H9 (cell line): ENCODE measurements at regions not wholly inside any gene's neighbourhood (a gene's known extent, or its start where the extent isn't known, plus 50 kb on each side); places are given as distances from the start of the nearest gene placed in this dataset.

Source experiments
- DNase-seq: peaks from one replicate; pipeline ENCODE4 v3.0.0-alpha.2; 2017
- H2AFZ ChIP-seq: one replicate; pipeline ENCODE4 v1.6.1; 2013; ENCODE audit warnings: mild to moderate bottlenecking, low read length, control low read depth, moderate library complexity
- H2AK5ac ChIP-seq: 2 replicates; pipeline ENCODE4 v1.6.1; 2013; ENCODE audit warnings: low read length, control low read depth, mixed read lengths; ENCODE audit not compliant: insufficient read length
- H2BK120ac ChIP-seq: one replicate; pipeline ENCODE4 v1.6.1; 2013; ENCODE audit warnings: low read depth, mild to moderate bottlenecking, low read length, control low read depth, inconsistent platforms; ENCODE audit not compliant: poor library complexity, severe bottlenecking
- H2BK12ac ChIP-seq: 2 replicates; pipeline ENCODE4 v1.6.1; 2013; ENCODE audit warnings: low read length, control low read depth, mixed read lengths, low read depth; ENCODE audit not compliant: insufficient read length
- H2BK15ac ChIP-seq: 2 replicates; pipeline ENCODE4 v1.6.1; 2013; ENCODE audit warnings: low read depth, low read length, control low read depth
- H2BK20ac ChIP-seq: one replicate; pipeline ENCODE4 v1.6.1; 2013; ENCODE audit warnings: low read depth, mild to moderate bottlenecking, low read length, control low read depth, inconsistent platforms; ENCODE audit not compliant: poor library complexity, severe bottlenecking
- H2BK5ac ChIP-seq: 2 replicates; pipeline ENCODE4 v1.6.1; 2013; ENCODE audit warnings: low read length, control low read depth, mixed read lengths; ENCODE audit not compliant: insufficient read length
- H3K14ac ChIP-seq: 2 replicates; pipeline ENCODE4 v1.6.1; 2013; ENCODE audit warnings: low read length, control low read depth; ENCODE audit not compliant: insufficient read depth
- H3K18ac ChIP-seq: 2 replicates; pipeline ENCODE4 v1.6.1; 2013; ENCODE audit warnings: low read depth, mild to moderate bottlenecking, mixed read lengths, low read length, control low read depth; ENCODE audit not compliant: insufficient read length
- H3K23ac ChIP-seq: 2 replicates; pipeline ENCODE4 v1.6.1; 2013; ENCODE audit warnings: low read length, control low read depth, mixed read lengths, low read depth; ENCODE audit not compliant: insufficient read length
- H3K23me2 ChIP-seq: 2 replicates; pipeline ENCODE4 v1.6.1; 2013; ENCODE audit warnings: low read depth, mild to moderate bottlenecking, mixed read lengths, low read length, control low read depth; ENCODE audit not compliant: insufficient read length, poor library complexity, severe bottlenecking
- H3K27ac ChIP-seq: 2 replicates; pipeline ENCODE4 v1.5.1; 2013; ENCODE audit warnings: low read length, control low read depth, mixed read lengths, low read depth; ENCODE audit not compliant: insufficient read length
- H3K27me3 ChIP-seq: 2 replicates; pipeline ENCODE4 v1.6.1; 2013; ENCODE audit warnings: low read length, control low read depth, inconsistent platforms; ENCODE audit not compliant: insufficient read depth
- H3K4ac ChIP-seq: 2 replicates; pipeline ENCODE4 v1.6.1; 2013; ENCODE audit warnings: low read depth, mild to moderate bottlenecking, control low read depth, inconsistent platforms, low read length, moderate library complexity
- H3K4me1 ChIP-seq: 2 replicates; pipeline ENCODE4 v1.6.1; 2013; ENCODE audit warnings: low read length, control low read depth, inconsistent platforms; ENCODE audit not compliant: insufficient read depth
- H3K4me2 ChIP-seq: 2 replicates; pipeline ENCODE4 v1.6.1; 2013; ENCODE audit warnings: low read length, control low read depth, mixed read lengths; ENCODE audit not compliant: insufficient read length, insufficient read depth
- H3K56ac ChIP-seq: 2 replicates; pipeline ENCODE4 v1.6.1; 2013; ENCODE audit warnings: low read depth, mild to moderate bottlenecking, mixed read lengths, low read length, control low read depth; ENCODE audit not compliant: insufficient read length
- H3K79me1 ChIP-seq: 2 replicates; pipeline ENCODE4 v1.6.1; 2013; ENCODE audit warnings: low read depth, mild to moderate bottlenecking, moderate library complexity, low read length, control low read depth, inconsistent platforms; ENCODE audit not compliant: insufficient read depth, poor library complexity, severe bottlenecking
- H3K79me2 ChIP-seq: 2 replicates; pipeline ENCODE4 v1.6.1; 2013; ENCODE audit warnings: low read length, control low read depth, inconsistent platforms; ENCODE audit not compliant: insufficient read depth
- H3K9ac ChIP-seq: 2 replicates; pipeline ENCODE4 v1.6.1; 2013; ENCODE audit warnings: low read length, control low read depth, mixed read lengths; ENCODE audit not compliant: insufficient read length; ENCODE audit errors: extremely low read depth
- H3K9me3 ChIP-seq: one replicate; pipeline ENCODE4 v1.6.1; 2013; ENCODE audit warnings: low read depth, low read length, inconsistent platforms; ENCODE audit not compliant: control insufficient read depth
- H3T11ph ChIP-seq: one replicate; pipeline ENCODE4 v1.6.1; 2013; ENCODE audit warnings: mild to moderate bottlenecking, low read length, control low read depth, inconsistent platforms
- H4K20me1 ChIP-seq: one replicate; pipeline ENCODE4 v1.6.1; 2013; ENCODE audit not compliant: control insufficient read depth, insufficient read length, insufficient read depth
- H4K5ac ChIP-seq: 2 replicates; pipeline ENCODE4 v1.6.1; 2013; ENCODE audit warnings: low read depth, mild to moderate bottlenecking, mixed read lengths, low read length, control low read depth; ENCODE audit not compliant: insufficient read length
- H4K8ac ChIP-seq: replicated peaks from 2 replicates; pipeline ENCODE4 v1.6.1; 2013; ENCODE audit warnings: low read length, control low read depth, mixed read lengths, low read depth; ENCODE audit not compliant: insufficient read length
- H4K91ac ChIP-seq: 2 replicates; pipeline ENCODE4 v1.6.1; 2013; ENCODE audit warnings: low read depth, mild to moderate bottlenecking, moderate library complexity, mixed read lengths, low read length, control low read depth; ENCODE audit not compliant: insufficient read length
- H3K27ac Mint-ChIP-seq, 3 experiments: 2 replicates in 2 of 3; 3 replicates in 1 of 3; pipeline ENCODE4 v1.8.0; 2020 to 2021; ENCODE audit warnings: mixed read lengths in 3 of 3, mild to moderate bottlenecking in 1 of 3, moderate library complexity in 1 of 3
- H3K27me3 Mint-ChIP-seq: 2 replicates; pipeline ENCODE4 v1.8.0; 2021; ENCODE audit warnings: low read depth, mild to moderate bottlenecking, moderate library complexity, mixed read lengths
- H3K36me3 Mint-ChIP-seq, 3 experiments: 2 replicates in 2 of 3; 3 replicates in 1 of 3; pipeline ENCODE4 v1.8.0; 2020 to 2021; ENCODE audit warnings: low read depth in 3 of 3, mixed read lengths in 3 of 3; ENCODE audit not compliant: insufficient read depth in 1 of 3
- H3K4me1 Mint-ChIP-seq, 2 experiments: 2 replicates each; pipeline ENCODE4 v1.8.0; 2020; ENCODE audit warnings: mixed read lengths in 2 of 2
- H3K4me3 Mint-ChIP-seq, 2 experiments: 2 replicates in 1 of 2; 3 replicates in 1 of 2; pipeline ENCODE4 v1.8.0; 2020 to 2021; ENCODE audit warnings: mild to moderate bottlenecking in 2 of 2, mixed read lengths in 2 of 2, moderate library complexity in 1 of 2
- H3K9me3 Mint-ChIP-seq, 2 experiments: 2 replicates in 1 of 2; 3 replicates in 1 of 2; pipeline ENCODE4 v1.8.0; 2020; ENCODE audit warnings: mild to moderate bottlenecking in 2 of 2, mixed read lengths in 2 of 2, moderate library complexity in 1 of 2
- WGBS: extraction: QIAGEN DNeasy Blood & Tissue Kit; methylation state at CpG from one replicate; pipeline ENCODE4 v1.1.7; 2013; ENCODE audit warnings: missing lambda C conversion rate, low lambda C conversion rate, mixed read lengths; ENCODE audit not compliant: insufficient read length; ENCODE audit errors: extremely low coverage; 5-methylcytosine and 5-hydroxymethylcytosine counted together
- TF ChIP-seq, protein P1 (sequence below): fragments of 200-600 bp; sonication (generic); conservative IDR thresholded peaks from 3 replicates; pipeline ENCODE4 v1.8.0; 2021; ENCODE audit warnings: antibody characterized with exemption, mild to moderate bottlenecking

DNA sequence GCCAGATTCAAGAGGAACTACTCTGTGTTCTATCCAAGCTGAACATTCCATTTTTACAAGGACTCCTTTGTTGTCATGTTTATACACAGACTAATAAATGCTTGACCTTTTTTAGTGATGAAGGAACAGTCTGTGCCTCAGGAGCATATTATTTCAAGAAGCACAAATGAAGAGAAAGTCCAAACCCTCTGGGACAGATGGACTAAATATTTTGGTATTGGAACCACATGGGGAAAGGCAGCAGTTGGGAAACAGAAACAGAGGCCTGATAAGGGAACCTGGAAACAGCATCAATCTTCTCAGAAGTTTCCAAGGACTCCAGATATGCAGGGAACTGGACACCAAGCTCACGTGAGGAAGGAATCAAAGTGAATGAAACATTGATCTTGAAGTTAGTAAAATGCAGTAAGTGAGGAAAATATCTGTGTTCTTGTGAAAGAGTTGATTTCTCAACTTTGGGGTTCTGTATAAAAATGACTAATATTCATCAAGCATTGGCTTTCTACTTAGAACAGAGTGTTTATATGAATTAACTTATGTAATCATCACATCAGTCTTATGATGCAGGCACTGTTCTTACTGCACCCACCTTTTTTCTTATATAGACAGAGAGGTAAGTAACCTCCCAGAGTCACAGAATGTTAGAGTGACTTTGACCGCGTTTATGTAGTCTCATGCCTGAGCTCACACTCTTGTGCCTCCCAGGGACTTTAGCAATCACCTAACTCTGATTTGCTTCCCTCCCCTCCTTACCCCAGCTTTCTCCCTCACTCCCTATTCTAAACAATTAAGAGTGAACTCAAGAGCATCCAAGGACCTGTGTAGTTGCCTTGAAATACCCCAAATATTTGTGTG is 148.9 kb upstream of the JADE1 start:
- no peak overlapping the region for H2BK20ac ChIP-seq
- H3K23ac ChIP-seq: no peak overlapping the region
- H2BK12ac ChIP-seq: no peak overlapping the region
- H2AFZ ChIP-seq: no peak overlapping the region
- no peak overlapping the region for H3K4me2 ChIP-seq
- H3K27ac ChIP-seq: no peak overlapping the region
- no peaks in the 10 kb centered on the region for H4K20me1 ChIP-seq
- H3K79me2 ChIP-seq: no peaks in the 10 kb centered on the region
- H2BK120ac ChIP-seq: no peak overlapping the region
- H3K27me3 ChIP-seq: no peaks in the 10 kb centered on the region
- H3K4me1 ChIP-seq: peaks cover 3% of the 10 kb centered on the region; the same call in 1 of the 2 replicates
- peaks cover 0 to 4% (median 3%) of the 10 kb centered on the region in 3 experiments; a peak in 3 of 7 replicates for H3K36me3 Mint-ChIP-seq
- no peak for DNase-seq
- TF ChIP-seq, protein P1, sequence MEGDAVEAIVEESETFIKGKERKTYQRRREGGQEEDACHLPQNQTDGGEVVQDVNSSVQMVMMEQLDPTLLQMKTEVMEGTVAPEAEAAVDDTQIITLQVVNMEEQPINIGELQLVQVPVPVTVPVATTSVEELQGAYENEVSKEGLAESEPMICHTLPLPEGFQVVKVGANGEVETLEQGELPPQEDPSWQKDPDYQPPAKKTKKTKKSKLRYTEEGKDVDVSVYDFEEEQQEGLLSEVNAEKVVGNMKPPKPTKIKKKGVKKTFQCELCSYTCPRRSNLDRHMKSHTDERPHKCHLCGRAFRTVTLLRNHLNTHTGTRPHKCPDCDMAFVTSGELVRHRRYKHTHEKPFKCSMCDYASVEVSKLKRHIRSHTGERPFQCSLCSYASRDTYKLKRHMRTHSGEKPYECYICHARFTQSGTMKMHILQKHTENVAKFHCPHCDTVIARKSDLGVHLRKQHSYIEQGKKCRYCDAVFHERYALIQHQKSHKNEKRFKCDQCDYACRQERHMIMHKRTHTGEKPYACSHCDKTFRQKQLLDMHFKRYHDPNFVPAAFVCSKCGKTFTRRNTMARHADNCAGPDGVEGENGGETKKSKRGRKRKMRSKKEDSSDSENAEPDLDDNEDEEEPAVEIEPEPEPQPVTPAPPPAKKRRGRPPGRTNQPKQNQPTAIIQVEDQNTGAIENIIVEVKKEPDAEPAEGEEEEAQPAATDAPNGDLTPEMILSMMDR: no peak
- no peaks in the 10 kb centered on the region for H3K23me2 ChIP-seq
- H4K5ac ChIP-seq: no peak overlapping the region
- no peaks in the 10 kb centered on the region for H3K79me1 ChIP-seq
- no peak overlapping the region for H3K18ac ChIP-seq
- H3T11ph ChIP-seq: no peak overlapping the region
- H3K4me3 Mint-ChIP-seq: no peak overlapping the region
- no peak overlapping the region for H2BK15ac ChIP-seq
- H4K8ac ChIP-seq: no peak overlapping the region
- no peak overlapping the region for H3K56ac ChIP-seq
- H3K14ac ChIP-seq: no peak overlapping the region
- H3K9me3 ChIP-seq: peaks cover 1% of the 10 kb centered on the region
- H4K91ac ChIP-seq: no peak overlapping the region
- no CpG with 5 or more reads among the region's 3 CpGs for WGBS
- peaks cover 0 to 3% of the 10 kb centered on the region in 2 experiments; a peak in 3 of 5 replicates for H3K9me3 Mint-ChIP-seq
- H3K4me1 Mint-ChIP-seq: peaks cover 4 to 16% of the 10 kb centered on the region in 2 experiments; a peak in 3 of 4 replicates
- no peak overlapping the region for H2BK5ac ChIP-seq
- no peaks in the 10 kb centered on the region for H3K27me3 Mint-ChIP-seq
- H3K27ac Mint-ChIP-seq: no peak overlapping the region
- no peak overlapping the region for H2AK5ac ChIP-seq
- no peak overlapping the region for H3K4ac ChIP-seq
- no peak overlapping the region for H3K9ac ChIP-seq
